ENCODE measurements at regions not wholly inside any gene's neighbourhood (a gene's known extent, or its start where the extent isn't known, plus 50 kb on each side); places are given as distances from the start of the nearest gene placed in this dataset.

GRCh38 chr7:36775676-36776075 lies 51.4 kb upstream of the AOAH start:
- no peak for DNase-seq
- intact Hi-C loops (cut with micrococcal nuclease; ENCODE audit: unreplicated experiment), result no loop called here

GRCh38 chr7:36775061-36775620 lies 50.8 kb upstream of the AOAH start:
- H3K36me3 Mint-ChIP-seq (ENCODE audit: insufficient read depth, unreplicated experiment), result no peaks in the 10 kb centered on the region
- BruUV-seq (replicated peaks), result no TSS peak
- intact Hi-C loops (cut with micrococcal nuclease; ENCODE audit: unreplicated experiment), result no loop called here
- Histone ChIP-seq H3K36me3 (ENCODE audit: control insufficient read depth, insufficient read depth, low read length) (no peaks in the 10 kb centered on the region), H3K4me1 (no peaks in the 10 kb centered on the region), H3K4me3 (ENCODE audit: low read depth, low read length) (no peak overlapping the region), H3K27me3 (replicated peaks; ENCODE audit: control insufficient read depth, insufficient read depth, low read length) (no peaks in the 10 kb centered on the region), H3K9me3 (0 out of 2 replicates have a peak, but pooled peaks cover 3% of the 10 kb centered on the region)
- no peak for TF ChIP-seq CTCF (IDR thresholded peaks at IDR 0.05; ENCODE audit: insufficient read depth in 1 of 2, low read depth in 1 of 2, low read length in 1 of 2, severe bottlenecking in 1 of 2, unreplicated experiment in 1 of 2)
- no peak for DNase-seq
- H3K4me3 Mint-ChIP-seq (ENCODE audit: unreplicated experiment), result no peak overlapping the region
- CTCF ChIA-PET, result no interaction called here
- no peak overlapping the region for H3K27ac Mint-ChIP-seq (ENCODE audit: unreplicated experiment)
- H3K4me1 Mint-ChIP-seq (ENCODE audit: low read depth, unreplicated experiment), result no peaks in the 10 kb centered on the region
- H3K9me3 Mint-ChIP-seq (ENCODE audit: unreplicated experiment), result peaks cover 21% of the 10 kb centered on the region
- no peaks in the 10 kb centered on the region for H3K27me3 Mint-ChIP-seq (ENCODE audit: insufficient read depth, unreplicated experiment)
- POLR2A ChIA-PET, result no interaction called here

More at GRCh38 chr7:36775676-36776075, 51.4 kb upstream of the AOAH start:
- no peak for TF ChIP-seq CTCF (IDR thresholded peaks at IDR 0.05; ENCODE audit: insufficient read depth in 1 of 2, low read depth in 1 of 2, low read length in 1 of 2, severe bottlenecking in 1 of 2, unreplicated experiment in 1 of 2)
- no peak overlapping the region for H3K4me3 ChIP-seq (ENCODE audit: low read depth, low read length)
- ChIA-PET CTCF (no interaction called here), POLR2A (no interaction called here)
- H3K4me1 ChIP-seq, result no peaks in the 10 kb centered on the region
- peaks cover 25% of the 10 kb centered on the region for H3K9me3 Mint-ChIP-seq (ENCODE audit: unreplicated experiment)
- H3K27ac Mint-ChIP-seq (ENCODE audit: unreplicated experiment), result no peak overlapping the region
- no peaks in the 10 kb centered on the region for H3K27me3 ChIP-seq (replicated peaks; ENCODE audit: control insufficient read depth, insufficient read depth, low read length)
- no TSS peak for BruUV-seq (replicated peaks)
- H3K4me3 Mint-ChIP-seq (ENCODE audit: unreplicated experiment), result no peak overlapping the region
- no peaks in the 10 kb centered on the region for H3K36me3 Mint-ChIP-seq (ENCODE audit: insufficient read depth, unreplicated experiment)
- no peaks in the 10 kb centered on the region for H3K36me3 ChIP-seq (ENCODE audit: control insufficient read depth, insufficient read depth, low read length)
- H3K9me3 ChIP-seq, result 0 out of 2 replicates have a peak, but pooled peaks cover 3% of the 10 kb centered on the region
- no peaks in the 10 kb centered on the region for H3K27me3 Mint-ChIP-seq (ENCODE audit: insufficient read depth, unreplicated experiment)
- H3K4me1 Mint-ChIP-seq (ENCODE audit: low read depth, unreplicated experiment), result no peaks in the 10 kb centered on the region

All from Caco-2 (cell line).